ENCODE measurements at regions not wholly inside any gene's neighbourhood (a gene's known extent, or its start where the extent isn't known, plus 50 kb on each side); places are given as distances from the start of the nearest gene placed in this dataset.

DNA sequence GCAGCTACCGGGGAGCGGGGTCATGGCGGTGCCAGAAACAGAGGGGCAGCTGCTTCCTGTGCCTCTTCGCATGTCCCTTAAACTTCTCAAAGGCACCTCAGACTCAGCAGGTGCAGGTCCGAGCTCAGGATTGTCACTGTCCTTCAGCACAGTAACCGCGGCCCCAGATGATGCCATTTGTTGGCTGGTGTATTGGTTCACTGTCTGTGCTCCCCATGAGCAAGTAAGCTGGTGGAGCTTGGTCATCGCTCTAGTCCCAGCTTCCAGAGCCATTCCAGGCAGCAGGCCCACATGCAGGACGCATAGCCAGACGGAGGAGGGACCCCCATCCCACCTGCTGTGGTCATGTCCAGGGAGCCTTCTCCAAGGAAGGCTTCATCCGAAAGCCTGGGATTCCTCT is 154.0 kb upstream of the AJAP1 start:
- 79% methylated on average over 9 of the region's 11 CpGs for WGBS (ENCODE audit: insufficient coverage)
- H3K27ac ChIP-seq (ENCODE audit: low read length): no peak overlapping the region
- DNase-seq: no peak
- no peak overlapping the region for H3K4me3 ChIP-seq (ENCODE audit: low read length)
- H3K27me3 ChIP-seq (ENCODE audit: control insufficient read depth, insufficient read depth, low read length): peaks cover 4% of the 10 kb centered on the region
- H3K9me3 ChIP-seq (replicated peaks; ENCODE audit: control insufficient read depth, low read depth, low read length): no peaks in the 10 kb centered on the region
- H3K36me3 ChIP-seq (ENCODE audit: control insufficient read depth, insufficient read depth, low read length): no peaks in the 10 kb centered on the region
- H3K4me1 ChIP-seq (ENCODE audit: control insufficient read depth, insufficient read depth, low read length): no peaks in the 10 kb centered on the region

- no peak overlapping the region for H3K4me3 ChIP-seq (ENCODE audit: low read length)
- H3K36me3 ChIP-seq (ENCODE audit: control insufficient read depth, insufficient read depth, low read length): no peaks in the 10 kb centered on the region
- 80% methylated on average over 2 of the region's 4 CpGs for WGBS (ENCODE audit: insufficient coverage)
- DNase-seq: no peak
- no peak overlapping the region for H3K27ac ChIP-seq (ENCODE audit: low read length)
- H3K4me1 ChIP-seq (ENCODE audit: control insufficient read depth, insufficient read depth, low read length): peaks cover 22% of the 10 kb centered on the region
- H3K9me3 ChIP-seq (replicated peaks; ENCODE audit: control insufficient read depth, low read depth, low read length): no peaks in the 10 kb centered on the region
- H3K27me3 ChIP-seq (ENCODE audit: control insufficient read depth, insufficient read depth, low read length): no peaks in the 10 kb centered on the region
Observed at GRCh38 chr1:4506591-4506990, 147.8 kb upstream of the AJAP1 start.

DNA sequence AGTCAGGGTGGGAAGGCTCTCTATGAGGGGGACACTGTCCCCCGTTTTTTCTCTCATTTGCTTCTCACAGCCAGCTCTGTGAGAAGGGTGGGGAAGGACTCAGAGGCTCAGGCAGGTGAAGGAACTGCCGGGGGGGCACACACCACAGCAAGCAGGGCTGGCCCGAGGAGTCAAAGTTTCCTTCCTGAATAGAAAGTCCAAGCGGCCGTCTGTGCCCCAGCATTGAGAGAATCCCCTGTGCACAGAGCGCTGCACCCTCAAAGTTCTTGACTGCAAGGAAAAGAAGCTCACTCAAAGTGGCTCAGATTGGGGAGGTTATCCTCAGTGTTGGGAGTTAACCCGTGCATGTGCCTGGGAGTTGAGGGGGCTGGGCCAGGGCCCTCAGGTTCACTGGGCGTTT is 145.2 kb upstream of the AJAP1 start:
- Histone ChIP-seq H3K36me3 (ENCODE audit: control insufficient read depth, insufficient read depth, low read length) (no peaks in the 10 kb centered on the region), H3K27ac (ENCODE audit: low read length) (no peak overlapping the region), H3K27me3 (ENCODE audit: control insufficient read depth, insufficient read depth, low read length) (no peaks in the 10 kb centered on the region), H3K9me3 (replicated peaks; ENCODE audit: control insufficient read depth, low read depth, low read length) (no peaks in the 10 kb centered on the region), H3K4me3 (ENCODE audit: low read length) (no peak overlapping the region), H3K4me1 (ENCODE audit: control insufficient read depth, insufficient read depth, low read length) (peaks cover 47% of the 10 kb centered on the region)
- 56% methylated on average over 7 of the region's 8 CpGs for WGBS (ENCODE audit: insufficient coverage)
- no peak for DNase-seq

GRCh38 chr1:4510276-4510691 is 144.1 kb upstream of the AJAP1 start:
- no peak for DNase-seq
- 0% methylated on average over 1 of the region's 4 CpGs for WGBS (ENCODE audit: insufficient coverage)
- peaks cover 47% of the 10 kb centered on the region for H3K4me1 ChIP-seq (ENCODE audit: control insufficient read depth, insufficient read depth, low read length)
- H3K4me3 ChIP-seq (ENCODE audit: low read length): no peak overlapping the region
- H3K27ac ChIP-seq (ENCODE audit: low read length): no peak overlapping the region
- H3K9me3 ChIP-seq (replicated peaks; ENCODE audit: control insufficient read depth, low read depth, low read length): no peaks in the 10 kb centered on the region
- H3K27me3 ChIP-seq (ENCODE audit: control insufficient read depth, insufficient read depth, low read length): no peaks in the 10 kb centered on the region
- no peaks in the 10 kb centered on the region for H3K36me3 ChIP-seq (ENCODE audit: control insufficient read depth, insufficient read depth, low read length)

- H3K36me3 ChIP-seq (ENCODE audit: control insufficient read depth, insufficient read depth, low read length): no peaks in the 10 kb centered on the region
- H3K27ac ChIP-seq (ENCODE audit: low read length): no peak overlapping the region
- no peaks in the 10 kb centered on the region for H3K27me3 ChIP-seq (ENCODE audit: control insufficient read depth, insufficient read depth, low read length)
- no peak overlapping the region for H3K4me3 ChIP-seq (ENCODE audit: low read length)
- peaks cover 49% of the 10 kb centered on the region for H3K4me1 ChIP-seq (ENCODE audit: control insufficient read depth, insufficient read depth, low read length)
- DNase-seq: no peak
- WGBS (ENCODE audit: insufficient coverage): 97% methylated on average over 12 of the region's 13 CpGs
- no peaks in the 10 kb centered on the region for H3K9me3 ChIP-seq (replicated peaks; ENCODE audit: control insufficient read depth, low read depth, low read length)
Observed at GRCh38 chr1:4511374-4511773, 143.0 kb upstream of the AJAP1 start.

GRCh38 chr1:4512636-4513035 is 141.8 kb upstream of the AJAP1 start:
- Histone ChIP-seq H3K36me3 (ENCODE audit: control insufficient read depth, insufficient read depth, low read length) (no peaks in the 10 kb centered on the region), H3K9me3 (replicated peaks; ENCODE audit: control insufficient read depth, low read depth, low read length) (no peaks in the 10 kb centered on the region), H3K27ac (ENCODE audit: low read length) (peak overlapping the region; percentile 78), H3K4me3 (ENCODE audit: low read length) (no peak overlapping the region), H3K27me3 (ENCODE audit: control insufficient read depth, insufficient read depth, low read length) (no peaks in the 10 kb centered on the region), H3K4me1 (ENCODE audit: control insufficient read depth, insufficient read depth, low read length) (peaks cover 52% of the 10 kb centered on the region)
- DNase-seq: peak; percentile 91
- WGBS (ENCODE audit: insufficient coverage): no CpG with 5 or more reads among the region's 6 CpGs

- H3K4me3 ChIP-seq (ENCODE audit: low read length): no peak overlapping the region
- no peaks in the 10 kb centered on the region for H3K36me3 ChIP-seq (ENCODE audit: control insufficient read depth, insufficient read depth, low read length)
- H3K4me1 ChIP-seq (ENCODE audit: control insufficient read depth, insufficient read depth, low read length): peaks cover 52% of the 10 kb centered on the region
- H3K27me3 ChIP-seq (ENCODE audit: control insufficient read depth, insufficient read depth, low read length): no peaks in the 10 kb centered on the region
- WGBS (ENCODE audit: insufficient coverage): 10% methylated on average over 2 of the region's 7 CpGs
- no peak overlapping the region for H3K27ac ChIP-seq (ENCODE audit: low read length)
- DNase-seq: no peak
- no peaks in the 10 kb centered on the region for H3K9me3 ChIP-seq (replicated peaks; ENCODE audit: control insufficient read depth, low read depth, low read length)
Observed at GRCh38 chr1:4513685-4514084, 140.7 kb upstream of the AJAP1 start.

DNA sequence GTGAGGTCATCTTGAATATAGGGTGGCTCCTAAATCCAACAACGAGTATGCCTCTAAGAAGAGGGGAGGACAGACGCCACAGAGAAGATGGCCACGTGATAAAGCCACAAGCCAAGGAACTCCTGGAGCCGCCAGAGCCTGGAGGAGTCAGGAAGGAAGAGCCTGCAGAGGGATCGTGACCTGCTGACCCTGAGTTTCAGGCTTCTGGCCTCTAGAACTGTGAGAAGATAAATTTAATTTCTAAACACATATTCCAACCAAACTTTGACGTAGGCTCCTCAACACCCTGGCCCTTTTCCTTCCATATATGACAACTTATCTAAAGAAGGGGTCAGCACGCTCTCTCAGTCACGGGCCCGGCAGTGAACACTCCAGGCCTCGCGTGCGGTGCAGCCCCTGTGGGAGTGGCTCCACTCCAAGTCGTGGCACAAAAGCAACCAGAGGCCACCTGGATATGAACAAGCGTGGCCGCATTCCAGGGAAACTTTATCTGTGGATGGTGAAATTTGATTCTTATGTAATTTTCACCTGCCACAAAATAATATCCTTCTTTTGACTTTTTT is 138.6 kb upstream of the AJAP1 start:
- H3K36me3 ChIP-seq (ENCODE audit: control insufficient read depth, insufficient read depth, low read length): no peaks in the 10 kb centered on the region
- DNase-seq: no peak
- peaks cover 35% of the 10 kb centered on the region for H3K4me1 ChIP-seq (ENCODE audit: control insufficient read depth, insufficient read depth, low read length)
- no peaks in the 10 kb centered on the region for H3K9me3 ChIP-seq (replicated peaks; ENCODE audit: control insufficient read depth, low read depth, low read length)
- H3K27me3 ChIP-seq (ENCODE audit: control insufficient read depth, insufficient read depth, low read length): no peaks in the 10 kb centered on the region
- WGBS (ENCODE audit: insufficient coverage): 49% methylated on average over 5 of the region's 15 CpGs
- no peak overlapping the region for H3K27ac ChIP-seq (ENCODE audit: low read length)
- H3K4me3 ChIP-seq (ENCODE audit: low read length): no peak overlapping the region

DNA sequence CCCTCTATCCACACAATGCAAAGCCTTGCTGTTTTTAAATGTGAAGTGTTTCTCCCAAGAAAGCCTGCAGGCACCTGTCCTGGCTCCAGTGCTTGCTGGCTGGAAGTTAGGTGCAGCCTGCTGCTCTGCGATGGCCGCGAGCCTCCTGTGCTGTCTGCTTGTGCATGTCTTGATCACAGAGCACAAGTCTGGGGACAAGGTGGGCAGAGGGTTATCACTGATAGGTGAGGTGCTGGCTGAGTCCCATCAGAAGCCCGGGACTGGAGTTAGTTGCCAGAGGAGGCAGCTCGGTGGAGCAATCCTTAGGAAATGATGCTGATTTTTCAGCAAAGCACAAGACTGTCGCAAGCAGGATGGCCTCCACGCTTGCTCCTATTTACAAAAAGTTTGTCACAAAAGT is 137.8 kb upstream of the AJAP1 start:
- 78% methylated on average over 7 of the region's 7 CpGs for WGBS (ENCODE audit: insufficient coverage)
- Histone ChIP-seq H3K9me3 (replicated peaks; ENCODE audit: control insufficient read depth, low read depth, low read length) (no peaks in the 10 kb centered on the region), H3K27me3 (ENCODE audit: control insufficient read depth, insufficient read depth, low read length) (no peaks in the 10 kb centered on the region)

DNA sequence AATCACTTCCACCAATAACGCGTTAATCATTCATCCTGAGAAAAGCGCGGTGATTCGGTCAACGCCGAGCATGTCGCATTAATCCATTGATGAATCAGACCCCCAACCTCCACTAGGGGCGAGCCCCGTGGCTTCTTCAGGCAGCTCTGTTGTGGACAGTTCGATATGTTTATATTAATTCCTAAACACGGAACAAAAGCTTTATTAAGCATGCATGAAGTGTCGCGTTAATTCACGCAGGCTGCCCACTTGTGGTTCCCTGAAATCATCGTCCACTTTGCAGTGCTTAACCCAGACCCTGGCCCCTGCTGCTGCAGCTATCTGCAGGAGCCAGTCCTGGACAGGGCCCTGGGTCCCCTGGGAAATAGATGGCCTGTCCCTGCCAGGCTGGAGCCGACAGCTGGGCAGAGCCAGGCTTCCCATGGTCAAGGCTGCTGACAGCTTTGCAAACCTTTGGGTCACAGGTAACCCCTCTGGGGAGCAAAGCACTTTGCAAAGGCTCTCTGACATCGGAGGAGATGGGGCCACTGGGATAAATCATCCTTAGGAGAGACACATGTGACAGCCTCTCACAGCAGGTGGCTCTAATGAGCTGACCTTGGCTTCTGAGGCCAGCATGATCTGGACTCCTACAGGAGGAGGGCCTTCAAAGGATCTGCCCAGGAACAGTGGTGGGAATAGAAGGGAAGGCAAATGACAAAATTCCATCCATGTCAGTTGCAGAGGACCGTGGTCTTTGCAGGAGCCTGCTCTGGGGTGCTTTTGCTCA is 137.0 kb upstream of the AJAP1 start:
- no peaks in the 10 kb centered on the region for H3K9me3 ChIP-seq (replicated peaks; ENCODE audit: control insufficient read depth, low read depth, low read length)
- WGBS (ENCODE audit: insufficient coverage): 73% methylated on average over 16 of the region's 19 CpGs
- H3K36me3 ChIP-seq (ENCODE audit: control insufficient read depth, insufficient read depth, low read length): no peaks in the 10 kb centered on the region
- no peak for DNase-seq
- H3K4me3 ChIP-seq (ENCODE audit: low read length): no peak overlapping the region
- no peak overlapping the region for H3K27ac ChIP-seq (ENCODE audit: low read length)
- H3K27me3 ChIP-seq (ENCODE audit: control insufficient read depth, insufficient read depth, low read length): no peaks in the 10 kb centered on the region
- peaks cover 24% of the 10 kb centered on the region for H3K4me1 ChIP-seq (ENCODE audit: control insufficient read depth, insufficient read depth, low read length)

More for the DNA sequence above, 137.8 kb upstream of the AJAP1 start:
- Histone ChIP-seq H3K36me3 (ENCODE audit: control insufficient read depth, insufficient read depth, low read length) (no peaks in the 10 kb centered on the region), H3K27ac (ENCODE audit: low read length) (no peak overlapping the region), H3K4me3 (ENCODE audit: low read length) (no peak overlapping the region), H3K4me1 (ENCODE audit: control insufficient read depth, insufficient read depth, low read length) (peaks cover 31% of the 10 kb centered on the region)
- DNase-seq: no peak
